Astrocyte (in vitro differentiated cells and primary cell): ENCODE measurements at regions not wholly inside any gene's neighbourhood (a gene's known extent, or its start where the extent isn't known, plus 50 kb on each side); places are given as distances from the start of the nearest gene placed in this dataset.
"Not testable (repeated sequence)": the region's sequence is repeated elsewhere in the genome, so short reads cannot be mapped to it uniquely, and the experiment has no call there.

ENCODE experiments used
- CTCF ChIP-seq: IDR thresholded peaks from 2 replicates; pipeline ENCODE4 v1.5.1; 2011; ENCODE audit warnings: low read depth, mild to moderate bottlenecking, inconsistent platforms, low read length, moderate library complexity; ENCODE audit not compliant: insufficient read depth
- EZH2 ChIP-seq: IDR thresholded peaks from 2 replicates; pipeline ENCODE4 v1.6.1; 2012; ENCODE audit warnings: mild to moderate bottlenecking, low read length, inconsistent platforms; ENCODE audit not compliant: insufficient read depth

DNA sequence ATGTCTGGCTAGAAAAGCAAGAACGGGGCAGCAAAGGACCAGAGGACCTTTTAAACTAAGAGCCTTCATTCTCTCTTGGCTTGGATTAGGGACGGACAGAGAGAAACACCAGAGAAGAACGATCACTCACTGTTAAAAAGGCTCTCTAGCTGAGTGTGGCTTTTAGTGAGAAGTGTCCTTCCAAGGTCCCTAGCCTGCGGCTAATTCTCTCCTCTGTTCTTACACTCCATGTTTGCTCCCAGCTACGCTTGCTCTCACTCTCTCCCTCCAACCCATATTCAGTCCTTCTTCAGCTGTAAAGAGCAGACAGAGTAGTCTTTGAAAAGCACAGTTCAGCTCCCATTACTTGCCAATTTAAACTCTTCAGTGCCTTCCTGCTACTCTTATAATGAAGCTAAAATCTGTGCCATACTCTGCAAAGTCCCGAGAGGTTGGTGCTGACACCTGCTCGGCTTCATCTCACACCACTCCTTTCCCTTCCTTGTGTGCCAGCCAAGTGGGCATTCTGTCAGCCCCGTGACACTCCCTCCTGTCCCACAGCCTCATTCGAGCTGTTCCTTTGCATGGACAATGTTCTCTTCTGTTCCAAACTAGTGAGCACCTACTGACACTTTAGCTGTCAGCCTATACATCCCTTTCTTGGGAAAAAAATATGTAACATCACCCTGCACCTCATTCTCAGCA is 136.0 kb downstream of the ATP6V0E2 start:
- not testable (repeated sequence) for TF ChIP-seq CTCF, EZH2
